HL-60 (cell line): ENCODE measurements at regions not wholly inside any gene's neighbourhood (a gene's known extent, or its start where the extent isn't known, plus 50 kb on each side); places are given as distances from the start of the nearest gene placed in this dataset.

Experiments used
- DNase-seq, 2 experiments: peaks; one replicate each; pipeline ENCODE4 v3.0.0-alpha.2; 2010 to 2020; ENCODE audit warnings: low read depth in 1 of 2, low spot score in 1 of 2
- H3K27ac ChIP-seq: fragments of 250-450 bp; sonication (Bioruptor Pico); replicated peaks from 2 replicates; pipeline ENCODE4 v1.5.1; 2020; ENCODE audit warnings: mild to moderate bottlenecking, moderate library complexity
- H3K27me3 ChIP-seq: fragments of 250-450 bp; sonication (Bioruptor Pico); 2 replicates; pipeline ENCODE4 v1.5.1; 2021; ENCODE audit warnings: mild to moderate bottlenecking, moderate library complexity; ENCODE audit not compliant: insufficient read depth, poor library complexity, severe bottlenecking
- H3K4me3 ChIP-seq: replicated peaks from 2 replicates; pipeline ENCODE4 v1.5.1; 2011; ENCODE audit warnings: mild to moderate bottlenecking, control low read depth, low read length; ENCODE audit not compliant: insufficient read depth
- CTCF ChIP-seq: IDR thresholded peaks from one replicate; pipeline ENCODE4 v1.5.1; 2011; ENCODE audit warnings: low read length, control low read depth, inconsistent platforms; ENCODE audit not compliant: insufficient read depth
- GABPA ChIP-seq: IDR thresholded peaks from 2 replicates; pipeline ENCODE4 v1.6.1; 2012; ENCODE audit warnings: low read depth
- POLR2AphosphoS5 ChIP-seq: IDR thresholded peaks from 2 replicates; pipeline ENCODE4 v1.6.1; 2012; ENCODE audit warnings: low read depth
- REST ChIP-seq: IDR thresholded peaks from 2 replicates; pipeline ENCODE4 v1.6.1; 2012; ENCODE audit warnings: low read depth; ENCODE audit not compliant: insufficient replicate concordance
- SPI1 ChIP-seq: IDR thresholded peaks from 2 replicates; pipeline ENCODE4 v1.6.1; 2012; ENCODE audit warnings: low read depth, mild to moderate bottlenecking, borderline replicate concordance

GRCh38 chr3:72055436-72055835, 270.5 kb upstream of the PROK2 start:
- no peak for TF ChIP-seq SPI1
- no peak for TF ChIP-seq REST
- TF ChIP-seq GABPA = no peak
- TF ChIP-seq CTCF = no peak
- TF ChIP-seq POLR2AphosphoS5 = no peak
- Histone ChIP-seq H3K4me3 (no peak overlapping the region), H3K27me3 (no peaks in the 10 kb centered on the region), H3K27ac (no peak overlapping the region)
- no peak for DNase-seq

GRCh38 chr3:72054976-72055375, 270.0 kb upstream of the PROK2 start:
- H3K27ac ChIP-seq = no peak overlapping the region

More at GRCh38 chr3:72054976-72055375, 270.0 kb upstream of the PROK2 start:
- H3K27me3 ChIP-seq = no peaks in the 10 kb centered on the region
- TF ChIP-seq REST (no peak), CTCF (no peak), GABPA (no peak), SPI1 (no peak), POLR2AphosphoS5 (no peak)
- H3K4me3 ChIP-seq = no peak overlapping the region
- no peak for DNase-seq
